ENCODE measurements at regions not wholly inside any gene's neighbourhood (a gene's known extent, or its start where the extent isn't known, plus 50 kb on each side); places are given as distances from the start of the nearest gene placed in this dataset.
"Not testable (repeated sequence)": the region's sequence is repeated elsewhere in the genome, so short reads cannot be mapped to it uniquely, and the experiment has no call there.

- no peak for DNase-seq
Observed at GRCh38 chr5:45062044-45062443, 253.3 kb downstream of the MRPS30 start.

DNA sequence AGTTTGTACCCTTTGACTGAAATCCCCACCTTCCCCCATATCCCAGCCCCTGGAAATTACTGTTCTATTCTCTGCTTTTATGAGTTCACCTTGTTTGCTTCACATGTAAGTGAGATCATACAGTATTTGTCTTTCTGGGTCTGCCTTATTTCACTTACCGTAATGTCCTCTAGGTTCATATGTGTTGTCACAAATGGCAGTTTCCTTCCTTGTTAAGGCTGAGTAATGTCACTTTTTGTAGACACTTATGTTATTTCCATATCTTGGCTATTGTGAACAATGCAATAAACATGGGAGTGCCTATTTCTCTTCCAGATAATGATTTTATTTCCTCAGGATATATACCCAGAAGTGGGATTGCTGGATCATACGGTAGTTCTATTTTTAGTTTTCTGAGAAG, 272.3 kb downstream of the MRPS30 start:
- DNase-seq, result no peak

DNA sequence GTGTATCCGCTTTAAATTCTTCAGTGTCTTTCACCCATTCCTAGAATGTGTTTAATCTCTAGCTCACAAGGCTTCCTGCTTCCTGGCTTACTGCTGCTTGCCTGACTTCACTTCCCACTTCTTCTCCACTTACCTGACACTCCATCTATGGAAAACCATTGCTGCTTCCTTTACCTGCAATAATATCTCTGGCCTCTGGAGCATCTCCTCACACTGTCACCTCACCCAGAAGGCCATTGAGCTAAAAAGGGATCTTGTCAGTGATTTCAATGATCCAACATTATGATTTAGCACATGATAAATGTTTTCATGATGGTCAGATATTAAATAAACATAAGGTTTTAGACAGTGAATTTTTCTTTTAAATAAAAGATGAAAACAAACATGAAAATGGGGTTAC, 281.1 kb downstream of the MRPS30 start:
- DNase-seq, result no peak

DNA sequence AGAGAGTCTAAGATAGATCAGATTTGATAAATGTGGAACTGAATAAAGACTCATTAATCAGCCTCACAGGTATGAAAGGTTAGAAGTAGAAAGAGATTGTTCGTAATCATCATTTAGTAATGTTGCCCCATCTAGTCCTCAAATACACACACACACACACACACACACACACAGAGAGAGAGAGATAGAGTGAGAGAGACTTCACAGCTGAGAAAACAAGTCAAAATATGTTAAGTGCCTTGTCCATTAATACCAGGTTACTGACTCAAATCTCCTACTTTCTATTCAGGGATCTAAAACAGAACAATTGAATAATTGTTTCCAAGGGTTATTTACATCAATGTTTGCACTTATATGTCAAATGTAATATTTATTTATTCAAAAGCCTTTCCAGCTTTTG, 284.6 kb downstream of the MRPS30 start:
- DNase-seq, result no peak

DNA sequence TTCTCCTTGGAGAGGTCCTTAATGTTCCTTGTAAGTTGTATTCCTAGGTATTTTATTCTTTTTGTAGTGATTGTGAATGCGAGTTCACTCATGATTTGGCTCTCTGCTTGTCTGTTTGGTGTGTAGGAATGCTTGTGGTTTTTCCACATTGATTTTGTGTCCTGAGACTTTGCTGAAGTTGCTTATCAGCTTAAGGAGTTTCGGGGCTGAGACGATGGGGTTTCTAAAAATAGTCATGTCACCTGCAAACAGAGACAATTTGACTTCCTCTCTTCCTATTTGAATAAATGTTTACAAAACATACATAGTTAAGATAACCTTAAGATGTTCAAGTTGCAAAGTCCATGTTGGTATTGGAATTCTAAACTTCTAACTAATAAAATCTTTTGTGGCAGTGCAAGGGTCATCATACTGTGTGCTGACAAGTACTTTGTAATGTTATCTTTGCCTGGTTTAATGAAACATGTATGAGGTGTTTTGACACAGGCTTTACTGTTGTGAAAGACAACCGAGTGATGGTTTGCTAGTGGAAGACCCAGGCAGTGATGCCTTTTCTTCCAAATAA, 286.2 kb downstream of the MRPS30 start:
- DNase-seq, result no peak

- DNase-seq, result no peak
Observed at GRCh38 chr5:45098483-45098882, 289.7 kb downstream of the MRPS30 start.

DNA sequence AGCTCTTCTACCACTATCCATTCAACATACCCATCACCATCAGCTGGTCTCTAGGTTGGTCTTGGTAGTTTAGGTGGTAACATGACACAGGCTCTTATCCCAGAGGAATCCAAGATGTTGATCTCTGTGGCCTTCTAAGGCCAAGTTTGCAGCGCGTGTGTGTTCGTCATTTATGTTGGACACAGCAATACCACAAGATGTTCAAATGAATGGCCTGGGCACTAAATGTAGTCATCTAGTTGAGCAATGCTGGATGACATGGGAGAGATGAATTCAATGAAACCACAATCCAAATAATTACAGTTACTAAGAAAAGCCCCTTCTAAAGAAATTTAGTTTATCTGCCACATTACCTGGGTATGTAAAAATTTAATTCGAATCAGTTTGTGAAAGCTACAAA, 292.4 kb downstream of the MRPS30 start:
- no peak for DNase-seq

DNA sequence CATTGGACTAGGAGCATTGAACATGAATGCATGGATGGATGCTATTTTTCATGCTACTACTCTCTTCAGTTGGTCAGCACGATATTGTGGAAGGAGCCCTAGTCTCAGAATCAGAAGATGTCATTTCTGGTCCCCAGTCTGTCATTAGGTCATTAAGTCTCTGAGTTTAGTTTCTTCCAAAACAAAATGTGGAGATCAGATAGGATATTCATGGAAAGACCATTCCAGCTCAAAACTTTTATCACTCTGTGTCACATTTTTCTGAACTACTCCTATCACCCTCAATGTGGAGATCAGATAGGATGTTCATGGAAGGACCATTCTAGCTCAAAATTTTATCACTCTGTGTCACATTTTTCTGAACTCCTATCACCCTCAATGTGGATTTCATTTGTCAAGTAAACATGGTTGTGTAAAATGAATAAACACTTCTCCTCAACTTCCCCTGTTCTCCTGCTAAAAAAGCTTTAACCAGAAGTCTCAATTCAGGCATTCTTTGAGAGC, 296.8 kb downstream of the MRPS30 start:
- no peak for DNase-seq

- DNase-seq, result no peak
Observed at GRCh38 chr5:45109062-45109461, 300.3 kb downstream of the MRPS30 start.

GRCh38 chr5:45109636-45110035, 300.9 kb downstream of the MRPS30 start:
- no peak for DNase-seq

GRCh38 chr5:45110399-45110798, 301.7 kb downstream of the MRPS30 start:
- DNase-seq, result no peak

- no peak for DNase-seq
Observed at GRCh38 chr5:45113726-45114125, 305.0 kb downstream of the MRPS30 start.

- DNase-seq, result no peak
Observed at GRCh38 chr5:45132972-45133371, 324.2 kb downstream of the MRPS30 start.

DNA sequence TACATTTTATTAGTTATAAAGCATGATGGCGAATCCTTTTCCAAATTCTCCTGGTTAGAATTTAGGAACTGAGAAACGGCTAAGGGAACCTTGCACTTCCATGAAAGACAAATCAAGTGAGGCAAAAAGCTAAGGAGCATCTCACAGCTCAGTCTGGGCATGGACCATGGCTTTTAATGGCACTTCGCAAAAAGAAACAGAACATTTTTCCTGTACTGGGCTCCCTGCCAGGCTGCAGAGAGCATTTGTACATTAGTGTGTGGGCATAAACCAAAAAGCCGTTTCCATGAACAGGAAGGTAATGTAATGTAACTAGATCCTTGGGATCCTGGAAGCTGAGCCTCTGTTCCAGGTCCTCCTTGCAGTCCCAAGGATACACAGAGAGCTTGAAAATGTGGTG, 354.2 kb downstream of the MRPS30 start:
- DNase-seq, result no peak

DNA sequence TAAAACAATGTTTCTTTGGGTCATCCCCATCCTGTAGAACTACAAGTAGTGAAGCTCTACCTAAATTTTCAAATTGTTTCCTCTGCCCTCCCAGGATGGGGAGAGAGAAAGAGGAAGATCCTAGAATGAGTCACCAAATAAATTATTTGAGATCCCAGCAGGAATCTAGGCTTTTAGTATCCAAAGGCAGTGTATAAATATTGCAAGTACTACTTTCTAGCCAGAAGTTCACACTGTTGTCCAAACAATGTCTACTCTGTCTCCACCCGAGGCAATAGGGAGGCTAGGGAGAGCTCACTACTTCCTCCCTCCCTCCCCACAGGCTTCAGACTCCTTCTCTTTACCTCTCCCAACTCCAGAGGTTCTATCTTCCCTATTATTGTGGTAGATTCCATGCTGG, 362.8 kb downstream of the MRPS30 start:
- DNase-seq, result no peak

DNA sequence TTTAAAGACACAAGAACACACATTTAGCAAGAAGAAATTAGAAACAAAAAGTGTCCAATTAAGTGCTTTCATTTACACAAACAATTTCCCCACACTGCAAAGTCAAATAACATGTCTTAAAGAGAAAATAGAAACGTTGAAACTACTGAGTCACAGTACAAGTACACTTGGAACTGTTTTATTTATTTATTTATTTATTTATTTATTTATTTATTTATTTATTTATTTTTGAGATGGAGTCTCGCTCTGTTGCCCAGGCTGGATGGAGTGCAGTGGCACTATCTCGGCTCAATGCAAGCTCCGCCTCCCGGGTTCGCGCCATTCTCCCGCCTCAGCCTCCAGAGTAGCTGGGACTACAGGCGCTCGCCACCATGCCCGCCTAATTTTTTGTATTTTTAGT, 363.9 kb downstream of the MRPS30 start:
- not testable (repeated sequence) for DNase-seq

DNA sequence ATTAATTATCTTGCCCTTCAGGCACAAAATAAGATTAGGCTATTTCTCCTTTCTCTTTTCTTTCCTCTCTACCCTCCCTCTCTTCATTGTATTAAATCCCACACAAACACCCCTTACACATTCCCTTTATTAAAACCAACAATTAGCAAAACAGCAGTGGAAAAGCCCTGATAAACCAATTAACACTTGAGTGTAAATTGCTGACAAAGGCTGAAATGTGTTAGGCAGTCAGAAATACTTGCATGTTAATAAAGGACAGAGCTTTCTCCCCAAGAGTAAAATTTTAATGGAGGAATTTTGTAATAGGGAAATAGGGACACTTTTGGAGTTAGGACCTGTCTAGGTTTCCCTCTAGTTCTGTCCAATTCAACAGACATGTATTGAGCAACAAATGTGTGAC, 370.9 kb downstream of the MRPS30 start:
- no peak for DNase-seq

DNA sequence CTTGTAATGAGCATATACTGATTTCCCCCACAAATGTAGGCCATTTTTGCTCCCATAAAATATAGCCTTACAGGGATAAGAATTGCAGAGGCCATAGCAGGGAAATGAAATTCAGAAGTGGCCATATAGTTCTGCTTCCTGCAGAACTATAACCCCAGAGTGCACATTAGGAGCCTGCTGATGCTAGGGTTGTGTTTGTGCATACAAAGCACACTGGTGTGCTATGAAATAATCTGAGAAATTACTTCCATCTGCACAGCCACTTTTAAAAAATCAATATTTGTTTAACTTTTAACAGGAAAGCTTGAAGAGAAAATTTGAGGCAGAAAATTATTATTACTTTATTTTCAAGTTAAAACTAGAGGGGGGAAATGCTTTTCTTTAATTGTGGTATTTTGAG, 380.3 kb downstream of the MRPS30 start:
- DNase-seq, result no peak

- DNase-seq, result no peak
Observed at GRCh38 chr5:45189481-45189880, 380.7 kb downstream of the MRPS30 start.

DNA sequence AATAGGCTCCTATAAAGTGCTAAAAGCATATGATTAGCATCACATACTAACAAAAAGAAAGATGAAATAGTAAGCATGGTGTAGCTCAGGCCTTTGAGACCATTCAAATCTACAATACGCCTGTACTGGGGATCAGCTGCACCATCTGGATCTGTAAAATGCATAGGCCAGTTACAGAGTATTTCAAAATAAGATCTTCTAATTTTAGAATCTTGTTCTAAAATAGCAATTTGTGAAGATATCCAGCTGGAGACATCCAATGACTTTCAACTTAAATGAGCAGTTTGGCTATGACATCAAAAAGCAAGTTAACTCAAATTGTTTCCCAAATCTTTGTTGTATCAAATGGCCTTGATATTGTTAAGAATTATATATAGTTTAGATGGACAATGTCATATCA, 386.3 kb downstream of the MRPS30 start:
- DNase-seq, result no peak

Data from CD4-positive, alpha-beta T cell treated with Interleukin-4 for 1 hour (primary cell).